ENCODE measurements at regions not wholly inside any gene's neighbourhood (a gene's known extent, or its start where the extent isn't known, plus 50 kb on each side); places are given as distances from the start of the nearest gene placed in this dataset.

DNA sequence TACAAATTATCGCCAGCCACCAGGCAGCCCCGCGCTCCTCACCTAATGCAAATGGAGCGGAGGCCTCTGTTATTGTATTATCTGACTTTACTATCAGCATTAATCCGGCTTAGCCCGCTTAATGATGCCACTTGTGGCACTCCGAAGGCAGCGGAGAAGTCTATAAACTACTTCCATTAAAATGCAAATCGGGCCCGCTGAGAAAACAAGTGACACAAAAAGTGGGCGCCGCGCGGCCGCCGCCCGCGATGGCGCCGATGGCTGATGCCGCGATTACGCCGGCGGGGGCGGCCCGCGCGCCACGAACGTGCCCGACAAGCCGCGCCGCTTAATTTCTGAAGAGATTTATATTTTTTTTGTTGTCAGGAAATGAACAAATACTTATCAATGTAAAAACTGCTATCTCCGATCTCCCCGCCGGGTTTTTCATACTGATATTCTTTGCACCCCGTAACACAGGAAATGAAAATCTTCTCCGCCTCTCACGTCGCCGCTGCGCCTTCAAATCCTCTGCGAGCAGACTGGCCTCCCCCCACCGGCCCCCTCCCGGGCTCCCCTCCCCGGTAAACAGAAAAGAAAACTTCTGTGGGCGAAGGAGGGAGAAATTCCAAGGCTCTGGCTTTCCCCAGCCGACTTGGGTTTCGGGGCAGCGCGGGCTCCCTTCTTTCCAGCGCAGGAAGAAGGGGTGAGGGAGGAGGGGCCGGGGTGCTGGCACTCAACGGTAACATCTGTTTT is 221.8 kb downstream of the INSIG2 start:
- no peak for DNase-seq

DNA sequence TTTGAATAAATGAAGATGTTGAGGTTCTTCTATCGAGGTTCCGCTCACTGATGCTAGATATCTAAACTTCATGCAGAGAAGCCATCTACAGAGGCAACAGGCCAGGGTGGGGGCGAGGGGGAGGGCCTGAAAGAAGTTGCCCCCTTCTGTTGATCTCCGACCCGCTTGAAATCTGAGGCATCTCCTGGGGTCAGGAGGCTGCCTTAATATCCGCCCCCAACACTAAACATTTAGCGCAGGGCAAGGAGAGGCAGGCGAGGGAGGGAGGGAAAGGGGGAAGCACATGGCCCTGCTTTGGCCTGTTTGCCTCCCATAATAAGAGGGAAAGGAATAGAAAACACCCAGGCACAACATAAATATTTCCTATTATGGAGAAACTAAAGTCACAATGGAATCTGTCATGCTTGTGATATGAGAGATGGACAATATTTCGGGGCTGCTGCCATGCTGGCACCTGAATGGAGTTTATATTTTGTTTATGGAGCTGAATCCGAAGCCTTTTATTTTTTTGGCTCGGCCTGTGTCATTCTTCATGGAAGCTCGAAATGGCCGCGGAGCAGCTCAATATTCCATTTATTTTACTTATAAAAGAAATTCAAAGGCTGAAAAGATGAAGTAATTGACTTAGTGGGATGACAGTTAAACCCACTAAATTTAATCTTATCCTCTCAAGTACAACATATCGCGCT is 221.1 kb downstream of the INSIG2 start:
- DNase-seq = no peak

DNA sequence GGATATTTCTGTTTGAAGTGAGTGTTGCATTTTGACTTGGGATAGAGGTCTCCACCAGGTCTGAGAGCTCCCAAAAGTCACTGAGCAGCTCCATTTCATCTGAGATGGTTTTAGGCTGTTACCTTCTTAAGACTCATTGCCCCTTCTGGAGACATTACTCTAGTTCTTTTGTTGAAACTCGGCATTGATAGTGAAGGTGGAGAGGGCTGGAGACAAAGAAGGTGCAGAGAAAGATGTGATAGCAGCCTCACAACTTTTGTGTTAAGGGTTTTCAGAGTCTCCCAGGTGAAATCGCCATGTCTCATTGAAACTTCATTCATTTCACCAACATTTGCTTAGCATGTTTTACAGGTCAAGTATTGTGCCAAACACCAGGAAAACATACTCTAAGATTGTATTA is 219.6 kb downstream of the INSIG2 start:
- DNase-seq = no peak

DNA sequence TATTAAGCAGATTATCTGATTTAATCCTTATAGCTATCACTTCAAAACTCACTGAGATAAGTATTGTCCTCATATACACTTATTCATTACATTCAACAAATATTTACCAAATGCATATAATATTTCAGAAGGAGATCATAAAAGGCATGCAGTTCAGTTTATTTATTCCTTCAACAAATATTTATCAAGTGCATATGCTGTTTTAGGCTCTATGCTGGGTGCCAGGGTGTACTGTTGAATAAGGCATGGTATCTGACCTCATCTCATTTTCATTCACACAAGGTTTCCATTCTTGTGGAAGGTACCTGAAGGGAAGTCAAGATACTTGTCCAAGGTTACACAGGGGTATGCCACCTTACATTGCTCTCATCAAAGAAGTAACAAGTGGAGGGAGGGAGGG is 213.0 kb downstream of the INSIG2 start:
- DNase-seq = no peak

DNA sequence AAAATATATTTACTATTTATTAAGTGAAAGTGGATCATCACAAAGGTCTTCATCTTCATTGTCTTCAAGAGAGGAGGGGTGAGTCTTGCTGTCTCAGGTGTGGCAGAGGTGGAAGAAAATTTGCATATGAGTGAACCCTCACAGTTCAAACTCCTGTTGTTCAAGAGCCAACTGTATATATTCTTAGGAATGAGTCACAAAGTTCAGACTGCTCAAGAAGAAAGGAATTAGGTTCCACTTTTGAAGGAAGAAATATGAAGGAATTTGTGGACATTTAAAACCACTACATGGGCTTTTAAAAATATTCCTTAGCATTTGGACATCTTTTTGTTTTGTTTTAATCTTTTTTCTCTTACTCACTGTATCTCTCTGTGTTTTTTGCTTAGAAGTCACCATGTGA is 212.6 kb downstream of the INSIG2 start:
- no peak for DNase-seq

DNA sequence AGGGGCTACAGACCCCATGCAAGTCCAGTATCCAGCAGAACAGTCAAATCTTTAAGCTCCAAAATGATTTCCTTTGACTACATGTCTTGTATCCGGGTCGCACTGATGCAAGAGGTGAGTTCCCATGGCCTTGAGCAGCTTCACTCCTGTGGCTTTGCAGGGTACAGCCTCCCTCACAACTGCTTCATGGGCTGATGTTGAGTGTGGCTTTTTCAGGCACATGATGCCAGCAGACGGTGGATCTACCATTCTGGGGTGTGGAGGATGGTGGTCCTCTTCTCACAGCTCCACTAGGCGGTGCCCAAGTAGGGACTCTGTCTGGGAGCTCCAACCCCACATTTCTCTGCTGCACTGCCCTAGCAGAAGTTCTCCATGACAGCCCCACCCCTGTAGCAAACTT is 208.4 kb downstream of the INSIG2 start:
- no peak for DNase-seq

DNA sequence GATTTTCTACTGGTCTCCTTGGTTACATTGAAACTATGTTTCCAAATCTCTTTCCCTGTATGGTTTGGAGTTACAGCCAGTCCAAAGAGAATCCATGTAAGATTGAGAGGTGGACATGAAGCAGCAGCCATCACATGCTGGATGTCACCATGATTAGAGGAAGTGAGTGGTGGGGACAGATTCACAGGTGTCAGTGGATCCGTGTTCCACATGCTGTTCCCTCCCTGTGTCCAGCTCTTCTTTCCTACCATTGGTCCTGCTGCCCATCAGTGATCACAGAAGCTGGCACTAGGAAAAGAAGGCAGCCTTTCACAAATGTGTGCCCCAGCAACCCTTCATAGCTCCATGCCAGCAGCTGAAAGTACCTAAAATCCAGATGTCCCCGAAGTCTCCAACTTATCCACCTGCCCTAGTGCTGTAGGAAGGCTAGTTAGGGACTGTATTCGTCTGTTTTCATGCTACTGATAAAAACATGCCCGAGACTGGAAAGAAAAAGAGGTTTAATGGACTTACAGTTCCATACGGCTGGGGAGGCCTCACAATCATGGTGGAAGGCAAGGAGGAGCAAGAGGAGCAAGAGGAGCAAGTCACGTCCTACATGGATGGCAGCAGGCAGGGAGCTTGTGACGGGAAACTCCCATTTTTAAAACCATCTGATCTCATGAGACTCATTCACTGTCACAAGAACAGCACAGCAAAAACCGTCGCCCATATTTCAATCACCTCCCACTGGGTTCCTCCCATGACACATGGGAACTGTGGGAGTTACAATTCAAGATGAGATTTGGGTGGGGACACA is 207.5 kb downstream of the INSIG2 start:
- DNase-seq = no peak

DNA sequence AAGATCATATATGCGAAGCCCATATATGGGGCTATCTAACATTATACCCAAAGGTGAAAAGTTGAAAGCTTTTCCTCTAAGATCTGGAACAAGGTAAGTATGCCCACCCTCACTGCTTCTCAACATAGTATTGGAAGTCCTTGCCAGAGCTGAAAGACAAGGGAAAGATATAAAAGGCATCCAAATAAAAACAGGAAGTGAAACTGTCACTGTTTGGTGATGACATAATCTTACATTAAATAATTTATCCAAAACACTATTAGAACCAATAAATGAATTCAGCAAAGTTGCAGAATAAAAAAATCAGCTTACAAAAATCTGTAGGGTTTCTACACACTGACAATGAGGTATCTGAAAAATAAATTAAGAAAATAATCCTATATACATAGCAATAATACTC is 205.8 kb downstream of the INSIG2 start:
- no peak for DNase-seq

DNA sequence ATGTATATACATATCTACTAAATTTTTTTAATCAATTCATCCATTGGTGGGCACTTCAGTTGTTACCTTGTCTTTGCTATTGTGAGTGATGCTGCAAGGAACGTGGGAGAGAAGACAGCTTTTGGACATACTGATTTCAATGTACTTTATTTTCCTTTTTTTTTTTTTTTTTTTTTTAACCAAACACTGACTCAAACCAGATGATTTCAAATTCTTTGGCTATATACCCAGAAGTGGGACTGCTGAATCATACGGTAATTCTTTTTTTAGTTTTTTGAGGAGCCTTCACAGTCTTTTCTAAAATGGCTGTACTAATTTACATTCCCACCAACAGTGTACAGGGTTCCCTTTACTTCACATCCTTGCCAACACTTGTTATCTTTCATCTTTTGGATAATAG is 204.7 kb downstream of the INSIG2 start:
- DNase-seq = no peak

DNA sequence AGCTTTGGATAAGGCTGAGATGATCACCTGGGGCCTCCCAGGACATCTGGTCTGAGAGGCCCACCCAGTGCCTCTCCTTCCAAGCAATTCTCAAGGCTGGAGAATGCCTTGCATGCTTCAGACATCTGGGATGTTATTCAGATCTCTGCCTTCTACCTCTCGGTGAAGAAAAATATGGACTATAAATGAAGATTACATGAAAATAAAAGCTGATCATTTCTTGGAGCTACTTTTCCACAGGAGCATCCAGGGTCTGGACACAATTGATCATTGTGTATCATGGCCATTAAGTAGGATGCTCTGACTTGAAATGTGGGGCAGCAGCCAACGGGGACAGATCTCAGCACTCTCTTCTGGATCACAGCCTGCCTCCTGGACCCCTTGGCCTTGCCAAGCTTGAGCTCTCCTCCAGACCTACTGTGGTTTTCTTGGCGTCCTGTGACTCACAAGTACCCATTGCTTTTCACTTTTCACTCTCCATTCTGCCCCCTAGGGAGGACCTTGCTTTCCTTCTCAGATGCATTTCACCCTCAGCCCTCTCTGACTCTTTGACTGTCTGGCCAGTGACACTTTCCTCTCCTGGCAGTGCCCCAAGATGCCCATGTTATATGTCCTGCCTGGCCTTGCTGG is 203.1 kb downstream of the INSIG2 start:
- no peak for DNase-seq

DNA sequence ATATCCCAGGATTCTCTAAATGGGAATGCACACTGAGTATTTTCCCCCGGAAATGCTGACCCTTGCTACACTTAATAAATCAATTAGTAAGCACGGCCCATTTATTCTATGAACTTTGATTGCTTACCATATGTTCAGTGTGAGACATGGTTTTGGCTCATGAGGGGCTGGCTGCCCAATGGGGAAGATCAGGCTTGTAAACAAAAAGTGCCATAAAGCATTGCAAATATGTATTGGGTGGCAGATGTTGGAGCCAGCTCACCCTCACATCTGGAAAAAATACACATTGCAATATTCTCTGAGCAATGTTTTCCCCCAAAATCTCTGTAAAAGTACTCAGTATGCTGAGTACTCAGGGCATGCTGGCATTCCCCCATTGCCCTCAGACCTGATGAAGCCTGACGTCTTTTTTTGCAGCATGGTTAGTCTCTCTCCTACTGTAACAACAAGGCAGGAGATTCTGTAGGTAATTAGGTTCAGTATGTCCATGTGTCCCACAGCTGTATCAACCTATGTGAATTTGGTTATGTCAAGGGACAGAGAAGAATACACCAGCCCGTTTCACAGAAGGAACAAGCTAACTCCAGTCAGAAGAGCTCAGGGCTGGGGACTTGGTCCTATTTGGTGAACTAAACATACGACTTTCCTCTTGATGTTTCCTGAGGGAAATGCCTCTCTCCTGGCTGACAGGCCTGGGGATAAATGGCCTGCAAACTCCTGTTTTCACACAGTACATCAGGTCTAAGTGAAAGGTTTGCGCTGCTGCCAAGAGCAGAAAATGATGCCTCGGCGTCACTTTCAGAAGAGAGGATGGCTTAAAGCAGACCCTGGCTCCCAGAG is 202.4 kb downstream of the INSIG2 start:
- DNase-seq = no peak

DNA sequence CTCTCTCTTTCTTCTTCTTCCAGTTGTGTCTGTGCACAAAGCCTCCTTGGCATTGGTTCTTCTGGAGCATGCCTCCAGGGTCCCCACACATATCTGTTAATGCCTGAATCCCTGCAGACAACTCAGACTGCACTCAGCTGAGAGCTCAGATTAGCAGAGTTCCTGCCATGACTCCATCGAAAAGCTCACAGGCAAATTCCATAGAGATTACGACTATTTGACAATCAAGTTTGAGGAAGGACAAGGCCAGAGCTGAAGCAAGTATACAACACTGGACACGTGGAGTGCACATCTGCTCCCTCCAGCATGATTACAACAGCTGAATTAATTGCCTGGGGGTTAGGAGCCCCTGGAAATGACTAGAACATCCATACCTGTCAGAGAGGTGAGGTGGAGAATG is 190.7 kb downstream of the INSIG2 start:
- DNase-seq = no peak

DNA sequence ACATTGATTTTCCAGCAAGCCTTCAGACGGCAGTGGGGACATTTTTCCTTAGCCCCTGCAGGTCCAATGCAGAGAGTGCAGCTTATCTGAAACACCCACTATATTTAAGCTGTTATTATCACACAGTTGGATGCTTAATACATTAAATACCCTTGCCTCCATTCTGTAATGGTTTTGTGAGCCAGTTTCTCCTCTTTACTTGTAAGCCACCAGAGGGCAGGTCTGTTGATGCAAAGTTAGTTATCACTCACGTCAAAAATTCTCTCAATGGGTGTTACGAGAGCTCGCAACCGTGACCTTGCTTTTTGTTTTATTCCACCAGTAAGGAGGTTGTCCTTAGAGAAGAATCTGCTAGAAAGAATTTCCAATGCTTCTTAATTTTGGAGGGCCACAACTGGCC is 189.8 kb downstream of the INSIG2 start:
- DNase-seq = no peak

DNA sequence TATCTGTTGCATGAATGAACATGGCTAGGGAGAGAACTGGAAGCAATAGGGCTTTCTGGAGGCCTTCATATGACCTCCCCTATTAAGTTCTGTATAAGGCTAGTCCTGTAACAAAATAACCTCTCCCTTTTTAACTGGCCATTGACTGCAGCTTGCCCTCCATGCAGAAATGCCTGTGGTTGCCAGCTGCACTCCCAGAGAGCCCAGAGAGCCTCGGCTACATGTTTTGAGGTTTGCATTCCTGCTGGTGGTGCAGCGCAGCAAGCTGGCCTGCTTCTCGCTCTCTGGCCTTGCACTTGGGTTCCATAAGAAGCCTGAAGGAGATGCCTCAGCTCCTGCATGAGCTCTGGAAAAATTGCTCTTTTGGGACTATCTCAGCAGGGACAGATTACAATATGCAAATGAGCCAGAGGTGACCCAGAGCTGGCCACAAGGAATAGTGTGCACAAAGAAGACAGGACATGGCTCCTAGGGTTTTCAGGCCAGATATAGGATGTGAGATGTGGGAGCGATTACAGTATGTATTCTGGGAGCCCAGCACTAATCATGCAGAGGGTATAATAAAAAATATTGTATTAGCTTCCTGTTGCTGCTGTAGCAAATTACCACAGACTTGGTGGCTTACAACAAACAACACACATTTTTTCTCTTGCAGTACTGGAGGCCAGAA is 186.7 kb downstream of the INSIG2 start:
- DNase-seq = no peak

DNA sequence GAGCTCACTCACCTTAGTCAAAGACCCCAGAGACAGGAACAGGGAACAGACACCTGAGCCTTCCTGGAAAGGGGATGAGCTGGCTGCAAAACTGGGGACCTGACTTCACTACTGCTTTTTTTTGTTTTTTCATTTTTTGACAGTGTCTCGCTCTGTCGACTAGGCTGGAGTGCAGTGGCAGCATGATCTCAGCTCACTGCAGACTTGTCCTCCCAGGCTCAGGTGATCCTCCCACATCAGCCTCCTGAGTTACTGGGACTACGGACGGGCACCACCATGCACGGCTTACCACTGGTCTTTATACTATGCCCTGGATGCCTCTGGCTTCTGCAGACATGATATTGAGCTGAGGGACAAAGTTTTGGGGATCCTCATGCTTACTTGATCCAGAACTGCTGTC is 184.1 kb downstream of the INSIG2 start:
- DNase-seq = no peak

DNA sequence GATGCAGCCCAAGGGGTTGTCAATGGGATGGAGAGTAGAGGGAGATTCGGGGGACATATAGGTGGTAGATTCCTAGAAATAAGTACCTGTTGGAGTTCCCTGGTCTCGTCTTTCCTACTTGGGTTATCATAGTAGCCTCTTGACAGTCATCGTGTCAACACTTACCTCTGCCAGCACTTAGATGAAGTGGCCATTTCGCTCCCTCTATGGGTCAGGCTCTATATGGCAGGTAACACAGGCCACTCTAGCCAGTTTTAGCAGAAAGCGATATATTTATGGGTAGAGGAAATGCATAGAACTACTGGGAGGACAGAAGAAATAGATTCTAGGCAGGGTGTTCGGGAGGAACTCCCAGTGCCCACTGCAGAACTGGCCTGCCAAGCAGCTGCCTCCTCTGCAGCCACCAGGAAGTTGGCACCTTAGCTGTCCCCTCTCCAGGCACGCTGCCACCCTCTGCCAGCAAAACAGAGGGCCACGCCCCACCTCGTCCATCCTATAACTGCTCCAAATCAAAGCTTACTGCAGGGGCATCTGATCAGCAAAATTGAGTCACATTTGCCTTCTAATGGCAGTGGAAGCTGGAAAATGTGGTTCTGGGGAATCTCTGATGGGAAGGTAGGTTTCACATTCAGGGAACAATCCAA is 181.3 kb downstream of the INSIG2 start:
- DNase-seq = no peak

DNA sequence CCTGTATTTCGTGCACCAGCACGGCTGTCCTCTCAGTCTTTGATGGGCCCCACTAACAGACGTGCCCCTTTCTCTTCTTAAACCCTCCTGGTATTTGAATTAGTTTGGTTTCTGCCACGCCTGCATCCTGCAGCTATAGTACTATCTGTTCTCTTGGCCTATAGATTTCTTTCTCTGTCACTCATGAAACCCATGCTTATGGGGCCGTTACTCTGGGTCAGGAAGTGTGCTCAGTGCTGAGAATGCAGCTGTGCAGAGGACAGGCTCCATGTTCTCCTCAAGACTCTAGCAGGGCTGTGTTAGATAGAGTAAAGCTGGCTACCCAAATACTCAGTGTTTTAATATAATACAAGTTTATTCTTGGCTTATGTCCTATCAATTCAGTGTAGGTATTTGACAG is 180.0 kb downstream of the INSIG2 start:
- no peak for DNase-seq

DNA sequence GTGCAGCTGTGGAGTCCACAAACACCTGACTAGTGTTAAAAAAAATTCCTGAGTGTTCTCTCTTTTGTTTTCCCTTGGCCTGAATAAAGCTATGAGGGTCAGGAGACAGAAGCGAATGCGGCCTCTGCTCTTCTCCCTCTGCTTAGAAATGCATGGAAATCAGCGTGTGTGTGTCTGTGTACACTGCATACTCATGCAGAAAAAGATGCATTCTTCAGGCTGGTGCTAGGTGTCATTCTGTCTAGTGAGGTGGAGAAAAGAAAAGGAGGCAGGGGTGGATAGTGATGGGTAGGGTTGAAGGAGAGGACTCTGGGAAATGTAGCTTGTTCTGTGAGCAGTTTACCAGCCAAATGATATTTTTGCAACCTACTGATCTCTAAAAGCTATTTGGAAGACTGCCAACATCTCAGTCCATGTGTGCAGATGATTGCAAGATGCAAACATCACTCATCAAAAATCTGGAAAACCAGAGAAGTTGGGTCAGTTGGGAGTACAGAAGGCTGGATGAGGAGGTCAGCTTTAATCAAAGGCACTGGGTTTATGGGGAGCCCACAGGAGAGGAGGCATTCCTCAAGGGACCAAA is 177.7 kb downstream of the INSIG2 start:
- DNase-seq = no peak

DNA sequence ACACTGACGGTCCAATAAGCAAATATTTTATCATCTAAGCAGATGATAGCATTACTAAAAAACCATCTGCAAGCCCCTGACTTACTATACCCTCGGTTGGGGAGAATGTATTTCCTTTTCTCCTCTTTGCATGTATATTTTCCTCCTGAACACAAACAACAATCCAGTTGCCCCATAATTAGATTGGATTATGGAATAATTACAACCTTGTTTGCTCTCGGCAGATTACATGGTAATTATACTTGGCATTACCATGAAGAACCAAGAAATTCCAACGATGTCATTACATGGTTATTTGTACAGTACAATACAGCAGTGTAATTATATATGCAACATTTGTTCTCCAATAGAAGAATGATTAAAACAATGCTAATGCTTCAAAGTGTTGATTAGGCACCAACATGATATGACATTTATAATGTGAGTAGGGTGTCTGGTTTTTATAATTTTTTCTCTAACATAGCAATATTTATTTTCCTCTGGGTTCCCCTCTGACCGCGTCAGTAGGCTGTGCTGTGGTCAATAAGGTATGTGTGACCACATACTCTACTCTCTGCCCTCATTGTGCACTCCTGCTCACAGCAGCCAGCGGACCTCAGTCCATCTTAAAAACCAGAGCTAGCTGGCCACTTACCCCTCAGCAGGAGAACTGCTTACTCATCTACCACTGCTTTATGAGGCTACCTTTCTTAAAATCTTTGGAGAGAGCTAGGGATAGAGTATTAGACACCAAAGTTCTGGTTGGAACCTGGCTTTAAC is 176.1 kb downstream of the INSIG2 start:
- DNase-seq = no peak

DNA sequence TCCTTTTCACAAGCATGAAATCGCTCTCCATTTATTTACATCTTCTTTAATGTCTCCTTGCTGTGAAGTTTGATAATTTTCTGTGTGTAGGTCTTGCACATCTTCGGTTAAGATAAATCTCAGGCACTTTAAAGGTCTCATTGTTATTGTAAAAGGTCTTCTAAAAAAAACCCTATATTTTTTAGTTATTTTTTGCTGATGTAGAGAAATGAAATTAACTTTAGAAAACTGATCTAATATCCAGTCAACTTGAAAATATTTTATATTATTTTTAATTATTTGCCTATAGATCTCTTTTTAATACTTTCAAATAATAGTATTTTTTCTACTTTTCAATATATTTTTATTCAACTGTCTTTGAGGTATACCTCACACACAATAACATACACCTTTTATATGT is 169.4 kb downstream of the INSIG2 start:
- no peak for DNase-seq
